ENCODE measurements at regions not wholly inside any gene's neighbourhood (a gene's known extent, or its start where the extent isn't known, plus 50 kb on each side); places are given as distances from the start of the nearest gene placed in this dataset.
A peak's percentile ranks its signal among the peaks of the same experiment; 100 is the strongest.

DNA sequence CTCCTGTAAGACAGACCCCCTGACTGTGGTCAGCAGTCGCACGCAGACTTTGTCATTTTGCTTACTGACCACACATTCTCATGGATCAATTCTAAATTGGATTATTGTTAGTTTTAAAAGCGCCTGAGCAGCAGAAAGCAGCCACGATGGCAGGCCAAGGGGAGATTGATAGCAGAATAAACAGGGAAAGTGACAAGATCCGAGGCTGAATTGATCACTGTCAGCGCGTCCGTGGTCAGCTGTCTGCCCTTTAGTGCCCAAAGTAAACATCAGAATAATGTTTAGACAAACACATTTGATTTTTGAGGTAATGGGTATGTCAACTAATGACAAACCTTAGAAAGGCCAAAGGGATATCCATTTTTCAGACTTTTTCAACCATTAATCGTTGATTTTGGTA, 426.8 kb downstream of the SETD4 start:
- Histone ChIP-seq H3K4me3 (ENCODE audit: low read length) (no peak overlapping the region), H3K4me1 (ENCODE audit: control insufficient read depth in 2 of 2, insufficient read depth in 2 of 2, low read length in 2 of 2) (no peaks in the 10 kb centered on the region), H3K27me3 (ENCODE audit: control insufficient read depth in 2 of 2, insufficient read depth in 2 of 2, low read length in 2 of 2) (no peaks in the 10 kb centered on the region), H3K36me3 (ENCODE audit: control insufficient read depth in 2 of 3, insufficient read depth in 3 of 3, low read length in 3 of 3) (no peaks in the 10 kb centered on the region), H3K27ac (ENCODE audit: low read depth, low read length) (no peak overlapping the region), H3K9me3 (ENCODE audit: control insufficient read depth in 2 of 3, low read length in 3 of 3) (no peaks in the 10 kb centered on the region)
- ATAC-seq (no peak), DNase-seq (no peak)
- Mint-ChIP-seq H3K27me3 (peaks cover 0 to 14% (median 6%) of the 10 kb centered on the region in 5 donors), H3K4me3 (no peak overlapping the region), H3K9me3 (no peaks in the 10 kb centered on the region), H3K36me3 (no peaks in the 10 kb centered on the region), H3K27ac (no peak overlapping the region), H3K4me1 (no peaks in the 10 kb centered on the region)
- POLR2A ChIA-PET, result no interaction called here
- intact Hi-C loops (cut with micrococcal nuclease), result no loop called here
- CTCF ChIA-PET, result no interaction called here

DNA sequence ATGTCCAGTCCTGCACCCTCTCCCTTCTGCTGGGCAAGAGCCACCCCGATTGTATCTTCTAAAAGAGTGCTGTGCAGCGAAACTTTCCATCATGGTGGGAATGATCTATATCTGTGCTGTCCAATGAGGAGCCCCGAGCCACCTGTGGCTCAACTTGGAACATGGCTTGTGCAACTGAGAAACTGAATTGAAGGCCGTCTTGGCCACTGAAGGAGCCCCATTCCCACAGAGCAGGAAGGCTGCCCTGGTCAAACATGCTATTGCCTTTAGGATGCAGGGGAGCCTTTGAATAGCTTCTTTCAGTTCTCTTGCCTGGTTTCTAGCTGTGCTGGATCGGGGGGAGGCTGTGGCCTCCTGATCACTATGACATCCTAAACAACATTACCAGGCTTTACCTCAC, 427.6 kb downstream of the SETD4 start:
- Histone ChIP-seq H3K27me3 (ENCODE audit: control insufficient read depth in 2 of 2, insufficient read depth in 2 of 2, low read length in 2 of 2) (no peaks in the 10 kb centered on the region), H3K4me3 (ENCODE audit: low read length) (no peak overlapping the region), H3K36me3 (ENCODE audit: control insufficient read depth in 2 of 3, insufficient read depth in 3 of 3, low read length in 3 of 3) (no peaks in the 10 kb centered on the region), H3K9me3 (ENCODE audit: control insufficient read depth in 2 of 3, low read length in 3 of 3) (no peaks in the 10 kb centered on the region), H3K4me1 (ENCODE audit: control insufficient read depth in 2 of 2, insufficient read depth in 2 of 2, low read length in 2 of 2) (no peaks in the 10 kb centered on the region), H3K27ac (ENCODE audit: low read depth, low read length) (no peak overlapping the region)
- CTCF ChIA-PET, result no interaction called here
- no peak for ATAC-seq
- intact Hi-C loops (cut with micrococcal nuclease), result no loop called here
- H3K27ac Mint-ChIP-seq, result peak overlapping the region in 1 of 9 donors; percentile 14
- DNase-seq, result no peak
- no peak overlapping the region for H3K4me3 Mint-ChIP-seq
- no peaks in the 10 kb centered on the region for H3K9me3 Mint-ChIP-seq
- no peaks in the 10 kb centered on the region for H3K4me1 Mint-ChIP-seq
- no peaks in the 10 kb centered on the region for H3K36me3 Mint-ChIP-seq
- H3K27me3 Mint-ChIP-seq, result peaks cover 0 to 21% (median 13%) of the 10 kb centered on the region in 5 donors
- POLR2A ChIA-PET, result interaction anchor here (0.6 kb wide), 1 partner anchor 925 kb away, joined by 4 read pairs; no protein-coding TSS in a partner anchor

DNA sequence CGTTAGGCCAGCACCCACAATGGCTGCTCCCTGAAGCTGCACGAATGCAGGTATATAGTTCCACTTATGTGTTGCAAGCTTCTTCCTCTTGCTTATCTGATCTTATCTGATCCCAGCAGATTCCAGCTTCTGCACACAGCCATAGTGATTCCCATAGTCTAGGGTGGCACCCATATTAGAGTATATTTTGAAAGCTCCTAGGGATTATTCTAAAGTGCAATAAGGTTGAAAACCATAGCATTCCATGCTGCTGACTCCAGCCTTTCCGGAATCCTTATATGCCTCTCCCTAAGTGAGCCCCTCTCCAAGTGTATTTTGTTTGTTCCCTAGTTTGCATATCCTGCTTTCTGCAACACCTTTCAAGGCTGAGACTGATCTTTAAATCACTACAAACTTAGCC, 432.0 kb downstream of the SETD4 start:
- peaks cover 0 to 31% (median 13%) of the 10 kb centered on the region in 5 donors for H3K27me3 Mint-ChIP-seq
- H3K27ac Mint-ChIP-seq, result no peak overlapping the region
- no peak for ATAC-seq
- no peaks in the 10 kb centered on the region for H3K36me3 ChIP-seq (ENCODE audit: control insufficient read depth in 2 of 3, insufficient read depth in 3 of 3, low read length in 3 of 3)
- H3K4me1 Mint-ChIP-seq, result no peaks in the 10 kb centered on the region
- H3K36me3 Mint-ChIP-seq, result no peaks in the 10 kb centered on the region
- ChIA-PET POLR2A (no interaction called here), CTCF (no interaction called here)
- H3K4me3 Mint-ChIP-seq, result no peak overlapping the region
- H3K4me3 ChIP-seq (ENCODE audit: low read length), result no peak overlapping the region
- no peaks in the 10 kb centered on the region for H3K27me3 ChIP-seq (ENCODE audit: control insufficient read depth in 2 of 2, insufficient read depth in 2 of 2, low read length in 2 of 2)
- no peaks in the 10 kb centered on the region for H3K9me3 ChIP-seq (ENCODE audit: control insufficient read depth in 2 of 3, low read length in 3 of 3)
- peaks cover 0 to 2% (median 0%) of the 10 kb centered on the region in 11 donors for H3K9me3 Mint-ChIP-seq
- no peak overlapping the region for H3K27ac ChIP-seq (ENCODE audit: low read depth, low read length)
- DNase-seq, result no peak
- no peaks in the 10 kb centered on the region for H3K4me1 ChIP-seq (ENCODE audit: control insufficient read depth in 2 of 2, insufficient read depth in 2 of 2, low read length in 2 of 2)
- intact Hi-C loops (cut with micrococcal nuclease), result no loop called here

DNA sequence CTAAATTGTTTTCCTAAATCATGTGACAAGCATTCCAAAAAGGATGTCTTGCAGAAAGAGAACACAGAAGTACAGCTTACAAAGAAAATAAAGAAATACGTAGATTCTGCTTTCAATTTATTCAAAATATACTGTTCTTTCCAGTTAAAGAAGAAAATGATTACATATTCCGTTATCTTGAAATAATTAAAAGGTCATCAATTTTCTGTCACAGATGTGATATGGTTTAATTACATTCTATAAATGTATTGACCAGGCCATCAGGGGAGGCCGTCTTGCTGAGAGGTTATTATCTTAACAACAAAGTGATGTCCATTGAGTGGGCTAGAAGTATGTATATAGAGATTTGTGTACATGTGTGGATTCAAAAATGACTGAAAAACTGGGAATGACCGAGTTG, 432.9 kb downstream of the SETD4 start:
- Mint-ChIP-seq H3K36me3 (no peaks in the 10 kb centered on the region), H3K9me3 (peaks cover 0 to 3% (median 0%) of the 10 kb centered on the region in 11 donors), H3K27ac (no peak overlapping the region), H3K4me1 (no peaks in the 10 kb centered on the region), H3K27me3 (peaks cover 0 to 36% (median 18%) of the 10 kb centered on the region in 5 donors), H3K4me3 (no peak overlapping the region)
- Histone ChIP-seq H3K4me3 (ENCODE audit: low read length) (no peak overlapping the region), H3K27ac (ENCODE audit: low read depth, low read length) (no peak overlapping the region), H3K9me3 (ENCODE audit: control insufficient read depth in 2 of 3, low read length in 3 of 3) (no peaks in the 10 kb centered on the region), H3K27me3 (ENCODE audit: control insufficient read depth in 2 of 2, insufficient read depth in 2 of 2, low read length in 2 of 2) (no peaks in the 10 kb centered on the region), H3K4me1 (ENCODE audit: control insufficient read depth in 2 of 2, insufficient read depth in 2 of 2, low read length in 2 of 2) (no peaks in the 10 kb centered on the region), H3K36me3 (ENCODE audit: control insufficient read depth in 2 of 3, insufficient read depth in 3 of 3, low read length in 3 of 3) (no peaks in the 10 kb centered on the region)
- CTCF ChIA-PET, result no interaction called here
- DNase-seq (no peak), ATAC-seq (no peak)
- POLR2A ChIA-PET, result no interaction called here
- intact Hi-C loops (cut with micrococcal nuclease), result no loop called here

DNA sequence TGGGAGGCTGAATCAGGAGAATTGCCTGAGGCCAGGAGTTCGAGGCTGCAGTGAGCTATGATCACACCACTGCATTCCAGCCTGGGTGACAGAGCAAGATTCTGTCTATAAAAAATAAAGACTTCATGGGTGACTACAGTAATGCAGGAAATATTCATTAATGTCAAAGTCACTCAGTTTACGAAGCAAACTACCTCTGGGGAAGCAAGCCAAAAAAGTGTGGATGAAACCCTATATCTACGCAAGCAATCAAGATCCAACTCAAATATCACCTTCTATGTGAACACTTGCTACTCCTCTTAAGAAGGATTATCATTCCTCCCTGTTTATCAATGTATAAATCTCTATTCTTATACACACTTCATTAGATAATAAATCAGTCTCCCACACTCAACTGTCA, 434.8 kb downstream of the SETD4 start:
- Histone ChIP-seq H3K9me3 (ENCODE audit: control insufficient read depth in 2 of 3, low read length in 3 of 3) (no peaks in the 10 kb centered on the region), H3K4me1 (ENCODE audit: control insufficient read depth in 2 of 2, insufficient read depth in 2 of 2, low read length in 2 of 2) (no peaks in the 10 kb centered on the region), H3K36me3 (ENCODE audit: control insufficient read depth in 2 of 3, insufficient read depth in 3 of 3, low read length in 3 of 3) (no peaks in the 10 kb centered on the region), H3K27me3 (ENCODE audit: control insufficient read depth in 2 of 2, insufficient read depth in 2 of 2, low read length in 2 of 2) (no peaks in the 10 kb centered on the region), H3K4me3 (ENCODE audit: low read length) (no peak overlapping the region), H3K27ac (ENCODE audit: low read depth, low read length) (no peak overlapping the region)
- ATAC-seq (no peak), DNase-seq (no peak)
- ChIA-PET CTCF (no interaction called here), POLR2A (no interaction called here)
- H3K27ac Mint-ChIP-seq, result no peak overlapping the region
- H3K27me3 Mint-ChIP-seq, result peaks cover 0 to 34% (median 18%) of the 10 kb centered on the region in 5 donors
- no peak overlapping the region for H3K4me3 Mint-ChIP-seq
- H3K36me3 Mint-ChIP-seq, result no peaks in the 10 kb centered on the region
- H3K9me3 Mint-ChIP-seq, result peaks cover 0 to 3% (median 0%) of the 10 kb centered on the region in 11 donors
- intact Hi-C loops (cut with micrococcal nuclease), result no loop called here
- H3K4me1 Mint-ChIP-seq, result no peaks in the 10 kb centered on the region

DNA sequence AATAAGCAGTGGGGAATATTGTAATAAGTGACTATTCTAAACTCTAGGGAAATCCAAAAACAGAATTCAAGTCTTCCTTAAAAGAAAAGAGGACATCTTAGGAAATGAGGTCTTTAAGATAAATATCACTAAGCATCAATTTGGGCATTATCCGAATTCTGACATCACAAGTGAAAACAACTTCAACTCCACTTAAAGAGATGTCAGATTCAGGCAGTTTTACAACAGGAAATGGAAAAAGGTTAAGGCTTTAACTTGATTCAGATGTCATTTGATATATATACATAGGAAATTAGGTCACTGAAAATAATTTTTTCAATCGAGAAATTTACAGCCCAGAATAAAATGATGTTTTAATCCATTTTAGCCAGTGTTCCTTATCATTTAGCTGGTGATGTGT, 435.4 kb downstream of the SETD4 start:
- Histone ChIP-seq H3K27me3 (ENCODE audit: control insufficient read depth in 2 of 2, insufficient read depth in 2 of 2, low read length in 2 of 2) (no peaks in the 10 kb centered on the region), H3K4me1 (ENCODE audit: control insufficient read depth in 2 of 2, insufficient read depth in 2 of 2, low read length in 2 of 2) (no peaks in the 10 kb centered on the region), H3K36me3 (ENCODE audit: control insufficient read depth in 2 of 3, insufficient read depth in 3 of 3, low read length in 3 of 3) (no peaks in the 10 kb centered on the region), H3K9me3 (ENCODE audit: control insufficient read depth in 2 of 3, low read length in 3 of 3) (no peaks in the 10 kb centered on the region), H3K4me3 (ENCODE audit: low read length) (no peak overlapping the region), H3K27ac (ENCODE audit: low read depth, low read length) (no peak overlapping the region)
- no peaks in the 10 kb centered on the region for H3K36me3 Mint-ChIP-seq
- peaks cover 0 to 3% (median 0%) of the 10 kb centered on the region in 11 donors for H3K9me3 Mint-ChIP-seq
- intact Hi-C loops (cut with micrococcal nuclease), result no loop called here
- no peak overlapping the region for H3K4me3 Mint-ChIP-seq
- POLR2A ChIA-PET, result no interaction called here
- H3K4me1 Mint-ChIP-seq, result no peaks in the 10 kb centered on the region
- CTCF ChIA-PET, result no interaction called here
- H3K27ac Mint-ChIP-seq, result no peak overlapping the region
- no peak for ATAC-seq
- DNase-seq, result no peak
- peaks cover 0 to 33% (median 18%) of the 10 kb centered on the region in 5 donors for H3K27me3 Mint-ChIP-seq

DNA sequence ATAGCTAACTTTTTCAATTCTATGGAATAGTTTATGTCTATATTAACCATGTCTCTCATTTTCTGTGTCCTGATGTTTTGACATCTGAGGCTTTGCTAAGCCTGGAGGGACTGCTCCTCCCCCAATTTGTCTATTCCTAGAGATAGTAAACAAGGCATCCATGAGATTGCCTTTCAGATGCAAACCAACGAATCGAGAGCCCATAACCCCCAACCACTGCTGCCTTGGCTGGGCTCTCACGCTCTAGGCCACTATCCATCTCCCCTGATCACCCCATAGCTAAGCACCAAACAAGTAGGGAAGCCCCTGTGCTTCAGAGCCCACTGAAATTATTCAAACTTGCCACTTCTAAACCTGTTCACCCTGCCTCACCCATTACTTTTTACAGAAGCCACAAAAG, 437.7 kb downstream of the SETD4 start:
- CTCF ChIA-PET, result no interaction called here
- Histone ChIP-seq H3K4me1 (ENCODE audit: control insufficient read depth in 2 of 2, insufficient read depth in 2 of 2, low read length in 2 of 2) (no peaks in the 10 kb centered on the region), H3K4me3 (ENCODE audit: low read length) (no peak overlapping the region), H3K27me3 (ENCODE audit: control insufficient read depth in 2 of 2, insufficient read depth in 2 of 2, low read length in 2 of 2) (no peaks in the 10 kb centered on the region), H3K27ac (ENCODE audit: low read depth, low read length) (no peak overlapping the region), H3K36me3 (ENCODE audit: control insufficient read depth in 2 of 3, insufficient read depth in 3 of 3, low read length in 3 of 3) (no peaks in the 10 kb centered on the region), H3K9me3 (ENCODE audit: control insufficient read depth in 2 of 3, low read length in 3 of 3) (no peaks in the 10 kb centered on the region)
- Mint-ChIP-seq H3K36me3 (no peaks in the 10 kb centered on the region), H3K4me1 (no peaks in the 10 kb centered on the region), H3K27ac (no peak overlapping the region), H3K27me3 (peaks cover 0 to 21% (median 5%) of the 10 kb centered on the region in 5 donors), H3K4me3 (no peak overlapping the region), H3K9me3 (peaks cover 0 to 3% (median 0%) of the 10 kb centered on the region in 11 donors)
- intact Hi-C loops (cut with micrococcal nuclease), result no loop called here
- no peak for ATAC-seq
- no peak for DNase-seq
- POLR2A ChIA-PET, result no interaction called here
